Endothelial cell of umbilical vein (primary cell): ENCODE measurements at regions not wholly inside any gene's neighbourhood (a gene's known extent, or its start where the extent isn't known, plus 50 kb on each side); places are given as distances from the start of the nearest gene placed in this dataset.

Experiments used
- EZH2 ChIP-seq: IDR thresholded peaks from 2 replicates; pipeline ENCODE4 v1.6.1; 2012; ENCODE audit warnings: borderline replicate concordance, low read depth, mild to moderate bottlenecking, moderate library complexity, low read length, inconsistent platforms; ENCODE audit not compliant: severe bottlenecking
- FOS ChIP-seq: IDR thresholded peaks from 2 replicates; pipeline ENCODE4 v1.6.1; 2011; ENCODE audit warnings: mild to moderate bottlenecking, low read length, moderate library complexity, borderline replicate concordance; ENCODE audit not compliant: insufficient read depth
- GATA2 ChIP-seq: IDR thresholded peaks from 2 replicates; pipeline ENCODE4 v1.7.0; 2011; ENCODE audit warnings: low read depth, mild to moderate bottlenecking, moderate library complexity, mixed read lengths, low read length; ENCODE audit not compliant: insufficient read length, insufficient read depth
- MAX ChIP-seq: IDR thresholded peaks from 2 replicates; pipeline ENCODE4 v1.6.1; 2011; ENCODE audit not compliant: insufficient read depth, insufficient read length
- MYC ChIP-seq: IDR thresholded peaks from one replicate; pipeline ENCODE4 v1.6.1; 2011; ENCODE audit warnings: mild to moderate bottlenecking, low read depth, low read length
- POLR2A ChIP-seq: IDR thresholded peaks from 2 replicates; pipeline ENCODE4 v1.6.1; 2012; ENCODE audit warnings: low read depth, mild to moderate bottlenecking, control low read depth, low read length
- POLR2AphosphoS5 ChIP-seq: IDR thresholded peaks from 2 replicates; pipeline ENCODE4 v1.6.1; 2012; ENCODE audit warnings: low read depth, mild to moderate bottlenecking, control low read depth, low read length, moderate library complexity; ENCODE audit not compliant: insufficient read depth
- TF ChIP-seq, protein P1 (sequence below), 2 donors: IDR thresholded peaks; 1 replicate in 1 of 2; 2 replicates in 1 of 2; pipeline ENCODE4 v1.5.1; 2011; ENCODE audit warnings: low read length in 2 of 2, mild to moderate bottlenecking in 2 of 2, moderate library complexity in 2 of 2, control low read depth in 1 of 2, inconsistent platforms in 1 of 2, low read depth in 1 of 2; ENCODE audit not compliant: insufficient read depth in 1 of 2; ENCODE audit errors: extremely low read depth in 1 of 2

- TF ChIP-seq MAX = no peak
- no peak for TF ChIP-seq POLR2AphosphoS5
- TF ChIP-seq EZH2 = no peak
- TF ChIP-seq, protein P1, sequence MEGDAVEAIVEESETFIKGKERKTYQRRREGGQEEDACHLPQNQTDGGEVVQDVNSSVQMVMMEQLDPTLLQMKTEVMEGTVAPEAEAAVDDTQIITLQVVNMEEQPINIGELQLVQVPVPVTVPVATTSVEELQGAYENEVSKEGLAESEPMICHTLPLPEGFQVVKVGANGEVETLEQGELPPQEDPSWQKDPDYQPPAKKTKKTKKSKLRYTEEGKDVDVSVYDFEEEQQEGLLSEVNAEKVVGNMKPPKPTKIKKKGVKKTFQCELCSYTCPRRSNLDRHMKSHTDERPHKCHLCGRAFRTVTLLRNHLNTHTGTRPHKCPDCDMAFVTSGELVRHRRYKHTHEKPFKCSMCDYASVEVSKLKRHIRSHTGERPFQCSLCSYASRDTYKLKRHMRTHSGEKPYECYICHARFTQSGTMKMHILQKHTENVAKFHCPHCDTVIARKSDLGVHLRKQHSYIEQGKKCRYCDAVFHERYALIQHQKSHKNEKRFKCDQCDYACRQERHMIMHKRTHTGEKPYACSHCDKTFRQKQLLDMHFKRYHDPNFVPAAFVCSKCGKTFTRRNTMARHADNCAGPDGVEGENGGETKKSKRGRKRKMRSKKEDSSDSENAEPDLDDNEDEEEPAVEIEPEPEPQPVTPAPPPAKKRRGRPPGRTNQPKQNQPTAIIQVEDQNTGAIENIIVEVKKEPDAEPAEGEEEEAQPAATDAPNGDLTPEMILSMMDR (IDR thresholded peaks at IDR 0.05; ENCODE audit: extremely low read depth in 1 of 2, insufficient read depth in 1 of 2, low read depth in 1 of 2, low read length in 2 of 2) = no peak
- TF ChIP-seq FOS = no peak
- TF ChIP-seq POLR2A = no peak
- TF ChIP-seq MYC = no peak
- TF ChIP-seq GATA2 = no peak
Observed at GRCh38 chr16:56047307-56048234, 143.7 kb upstream of the GNAO1 start.
